HG02943 (cell line): ENCODE measurements at regions not wholly inside any gene's neighbourhood (a gene's known extent, or its start where the extent isn't known, plus 50 kb on each side); places are given as distances from the start of the nearest gene placed in this dataset.
"Not testable (repeated sequence)": the region's sequence is repeated elsewhere in the genome, so short reads cannot be mapped to it uniquely, and the experiment has no call there.

ENCODE experiments used
- ATAC-seq: cut with Tn5 transposase; IDR thresholded peaks from one replicate; pipeline ENCODE4 v1.9.1; 2021; ENCODE audit warnings: mild to moderate bottlenecking, low read depth, moderate library complexity; ENCODE audit not compliant: unreplicated experiment

GRCh38 chr10:4429571-4429970 lies 396.4 kb upstream of the AKR1E2 start:
- no peak for ATAC-seq

GRCh38 chr10:4427532-4427931 lies 398.5 kb upstream of the AKR1E2 start:
- ATAC-seq, result no peak

GRCh38 chr10:4426866-4427265 lies 399.1 kb upstream of the AKR1E2 start:
- no peak for ATAC-seq

- ATAC-seq, result no peak
Measured at GRCh38 chr10:4409319-4409718, 416.7 kb upstream of the AKR1E2 start.

GRCh38 chr10:4407783-4408182 lies 418.2 kb upstream of the AKR1E2 start:
- no peak for ATAC-seq

- ATAC-seq, result no peak
Measured at GRCh38 chr10:4405828-4406227, 420.2 kb upstream of the AKR1E2 start.

GRCh38 chr10:4403638-4404252 lies 422.3 kb upstream of the AKR1E2 start:
- no peak for ATAC-seq

GRCh38 chr10:4401080-4401479 lies 424.9 kb upstream of the AKR1E2 start:
- ATAC-seq, result not testable (repeated sequence)

GRCh38 chr10:4399556-4399955 lies 426.5 kb upstream of the AKR1E2 start:
- ATAC-seq, result no peak

GRCh38 chr10:4398602-4399001 lies 427.4 kb upstream of the AKR1E2 start:
- ATAC-seq, result no peak

GRCh38 chr10:4397337-4397736 lies 428.7 kb upstream of the AKR1E2 start:
- ATAC-seq, result no peak

GRCh38 chr10:4396401-4397283 lies 429.4 kb upstream of the AKR1E2 start:
- no peak for ATAC-seq

- no peak for ATAC-seq
Measured at GRCh38 chr10:4395731-4396130, 430.3 kb upstream of the AKR1E2 start.

- ATAC-seq, result not testable (repeated sequence)
Measured at GRCh38 chr10:4394455-4394854, 431.6 kb upstream of the AKR1E2 start.

GRCh38 chr10:4391683-4392082 lies 434.3 kb upstream of the AKR1E2 start:
- ATAC-seq, result no peak

GRCh38 chr10:4390219-4390618 lies 435.8 kb upstream of the AKR1E2 start:
- ATAC-seq, result no peak

- ATAC-seq, result no peak
Measured at GRCh38 chr10:4385231-4385870, 440.7 kb upstream of the AKR1E2 start.

GRCh38 chr10:4384245-4384644 lies 441.8 kb upstream of the AKR1E2 start:
- no peak for ATAC-seq

- ATAC-seq, result no peak
Measured at GRCh38 chr10:4383651-4384098, 442.3 kb upstream of the AKR1E2 start.

GRCh38 chr10:4382811-4383210 lies 443.2 kb upstream of the AKR1E2 start:
- ATAC-seq, result no peak

- ATAC-seq, result no peak
Measured at GRCh38 chr10:4373612-4374011, 452.4 kb upstream of the AKR1E2 start.
